NCI-H2227 (cell line): ENCODE measurements at regions not wholly inside any gene's neighbourhood (a gene's known extent, or its start where the extent isn't known, plus 50 kb on each side); places are given as distances from the start of the nearest gene placed in this dataset.

Experiments
- DNase-seq: peaks from one replicate; lab custom pipeline; 2025; ENCODE audit not compliant: unreplicated experiment; lab: John Stamatoyannopoulos, UW

GRCh38 chr14:104355101-104356019 is 217.0 kb downstream of the KIF26A start:
- DNase-seq = no peak

DNA sequence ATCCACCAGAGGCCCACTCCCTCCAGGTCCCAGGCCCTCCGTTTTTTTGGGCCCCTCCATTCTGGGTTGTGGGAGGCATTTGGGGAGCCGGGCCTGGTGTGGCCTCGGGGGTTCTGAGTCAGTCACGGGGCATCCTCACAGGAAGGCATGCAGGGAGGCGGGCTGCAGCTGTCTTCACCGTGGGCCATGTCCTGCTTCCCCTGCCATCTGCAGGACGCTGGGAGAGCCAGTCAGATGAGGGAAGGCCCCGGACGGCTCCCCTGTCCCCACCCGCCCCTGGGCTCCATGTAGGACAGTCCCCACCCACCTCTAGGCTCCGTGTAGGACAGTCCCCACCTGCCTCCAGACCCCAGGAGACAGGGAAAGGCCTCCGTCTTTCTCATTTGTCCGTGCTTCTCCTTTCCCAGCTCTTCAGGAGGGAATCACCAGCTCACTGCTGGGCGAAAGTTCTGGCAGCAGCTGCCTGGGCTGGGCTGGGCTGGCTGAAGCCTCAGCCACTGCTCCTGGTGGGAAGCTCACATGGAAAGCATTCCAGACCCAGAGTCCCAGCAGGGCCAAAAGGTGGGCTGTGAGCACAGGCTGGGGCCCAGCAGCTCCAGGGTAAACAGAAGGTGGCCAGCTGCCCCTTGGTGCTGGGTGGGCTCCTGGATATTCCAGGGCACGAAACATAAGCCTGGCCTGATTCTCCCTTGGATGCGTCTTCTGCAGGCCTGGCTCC is 217.8 kb downstream of the KIF26A start:
- no peak for DNase-seq

DNA sequence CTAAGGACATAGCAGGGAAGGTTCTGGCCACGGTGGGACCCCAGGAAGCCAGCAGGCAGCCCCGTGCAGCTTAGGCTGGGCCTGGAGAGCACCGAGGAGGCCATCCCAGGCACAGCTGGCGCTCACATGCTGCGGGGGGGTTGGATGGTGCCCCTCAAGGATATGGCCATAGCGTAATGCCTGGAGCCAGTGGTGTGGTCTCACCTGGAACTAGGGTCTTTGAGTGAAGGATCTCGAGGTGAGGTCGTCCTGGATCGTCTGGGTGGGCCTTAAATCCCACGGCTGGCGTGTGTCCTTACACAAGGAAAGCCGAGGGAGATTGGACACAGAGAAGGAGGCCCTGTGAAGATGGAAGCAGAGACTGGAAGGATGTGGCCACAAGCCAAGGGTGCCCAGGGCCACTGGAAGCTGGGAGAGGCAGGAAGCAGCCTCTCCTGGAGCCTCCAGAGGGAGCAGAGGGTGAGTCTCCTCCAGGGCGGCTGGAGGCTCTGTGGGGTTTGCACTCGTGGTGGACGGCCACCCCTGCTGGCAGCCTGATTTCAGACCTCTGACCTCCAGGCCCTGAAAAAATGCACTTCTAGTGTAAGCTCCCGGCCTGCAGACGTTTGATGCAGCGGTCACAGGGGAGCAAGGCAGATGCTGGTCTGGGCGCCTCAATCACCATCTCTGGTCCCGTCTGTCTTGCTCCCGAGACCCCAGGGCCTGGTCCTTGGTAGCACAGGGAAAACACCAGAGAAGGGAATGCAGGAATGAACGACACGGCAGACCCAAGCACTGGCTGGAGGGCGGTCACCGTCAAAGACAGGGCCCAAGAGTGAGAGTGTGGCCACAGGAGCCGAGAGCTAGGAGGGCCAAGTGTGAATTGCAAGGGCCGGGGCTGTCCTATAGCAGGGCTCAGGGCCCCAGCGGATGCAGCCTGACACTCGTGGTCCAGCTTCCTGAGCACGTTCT is 218.6 kb downstream of the KIF26A start:
- DNase-seq = no peak

DNA sequence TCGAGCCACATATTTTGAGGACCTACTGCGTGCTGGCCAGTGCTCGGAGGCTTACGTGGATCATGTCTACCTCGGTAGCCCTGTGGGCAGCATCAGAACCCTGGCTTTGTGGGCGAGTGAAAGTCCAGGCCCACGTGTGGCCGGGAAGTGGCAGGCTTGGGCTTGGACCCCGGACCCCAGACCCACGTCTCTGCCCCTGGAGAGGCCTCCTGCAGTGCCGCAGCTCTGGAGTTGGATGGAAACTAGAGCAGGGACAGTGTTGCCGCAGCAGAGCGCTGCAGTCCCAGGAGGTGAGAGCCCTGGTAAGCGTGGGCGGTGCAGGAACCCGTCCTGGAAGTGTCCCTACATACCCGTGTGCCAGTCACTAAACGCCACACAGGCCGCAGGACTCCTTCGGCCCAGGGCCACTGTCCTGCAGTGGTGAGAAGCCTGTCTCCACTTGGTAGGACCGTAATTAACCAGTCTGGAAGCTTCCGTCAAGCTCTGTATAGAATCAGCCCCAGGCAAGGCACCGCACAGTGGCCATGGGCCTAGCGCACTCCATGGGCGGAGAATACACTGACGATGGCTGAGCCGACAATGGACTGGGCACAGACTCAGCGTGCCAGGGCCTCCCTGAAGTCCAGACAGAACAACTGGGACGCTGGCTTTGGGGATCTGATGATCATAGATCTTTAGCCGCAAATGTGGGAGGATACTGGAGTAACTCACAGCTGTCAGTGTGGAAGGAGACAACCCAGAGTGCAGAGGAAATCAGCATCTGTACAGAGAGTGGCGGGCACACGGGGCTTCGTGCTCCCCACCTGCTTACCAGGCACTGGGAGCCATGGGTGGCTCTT is 219.5 kb downstream of the KIF26A start:
- DNase-seq = no peak

DNA sequence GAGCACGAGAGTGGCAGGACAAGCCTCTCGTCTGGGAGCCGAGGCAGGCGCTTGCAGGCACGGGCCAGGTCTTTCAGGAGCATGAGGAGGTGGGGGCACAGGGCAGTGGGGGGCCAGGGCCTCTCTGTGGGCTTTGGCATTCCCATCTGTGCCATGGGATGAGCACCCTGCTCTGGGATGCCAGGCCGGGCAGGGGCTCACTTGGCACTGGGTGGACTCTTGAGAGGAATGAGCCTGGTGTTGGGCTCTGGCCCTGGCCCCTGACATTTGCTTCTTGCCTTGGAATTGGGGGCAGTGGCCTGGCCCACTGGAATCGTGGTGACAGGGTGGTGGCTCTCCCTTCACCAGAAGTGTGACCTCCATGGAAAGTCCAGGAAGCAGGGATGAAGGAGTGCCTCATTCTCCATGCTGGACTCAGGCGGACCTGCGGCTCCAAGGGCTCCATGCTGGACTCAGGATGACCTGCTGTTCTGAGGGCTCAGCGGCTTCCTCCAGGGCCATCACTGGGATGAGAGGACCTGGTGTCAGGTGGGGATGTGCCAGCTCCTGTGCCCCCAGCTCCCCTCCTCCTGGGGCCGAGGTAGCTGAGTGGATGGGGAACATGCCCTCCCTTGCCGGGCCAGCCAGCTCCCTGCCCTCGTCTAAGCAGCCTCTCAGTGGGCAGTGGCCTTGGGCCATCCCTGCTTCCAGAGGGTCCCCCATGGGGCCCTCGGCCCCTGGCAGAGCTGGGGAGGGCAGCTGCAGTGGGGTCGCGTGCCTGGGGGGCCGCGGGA is 220.3 kb downstream of the KIF26A start:
- DNase-seq = no peak

- no peak for DNase-seq
Measured at GRCh38 chr14:104359301-104359968, 220.1 kb upstream of the C14orf180 start.

GRCh38 chr14:104359969-104360442 is 219.6 kb upstream of the C14orf180 start:
- DNase-seq = no peak

- DNase-seq = no peak
Measured at GRCh38 chr14:104360501-104360900, 219.1 kb upstream of the C14orf180 start.

GRCh38 chr14:104361101-104361591 is 218.4 kb upstream of the C14orf180 start:
- DNase-seq = no peak

DNA sequence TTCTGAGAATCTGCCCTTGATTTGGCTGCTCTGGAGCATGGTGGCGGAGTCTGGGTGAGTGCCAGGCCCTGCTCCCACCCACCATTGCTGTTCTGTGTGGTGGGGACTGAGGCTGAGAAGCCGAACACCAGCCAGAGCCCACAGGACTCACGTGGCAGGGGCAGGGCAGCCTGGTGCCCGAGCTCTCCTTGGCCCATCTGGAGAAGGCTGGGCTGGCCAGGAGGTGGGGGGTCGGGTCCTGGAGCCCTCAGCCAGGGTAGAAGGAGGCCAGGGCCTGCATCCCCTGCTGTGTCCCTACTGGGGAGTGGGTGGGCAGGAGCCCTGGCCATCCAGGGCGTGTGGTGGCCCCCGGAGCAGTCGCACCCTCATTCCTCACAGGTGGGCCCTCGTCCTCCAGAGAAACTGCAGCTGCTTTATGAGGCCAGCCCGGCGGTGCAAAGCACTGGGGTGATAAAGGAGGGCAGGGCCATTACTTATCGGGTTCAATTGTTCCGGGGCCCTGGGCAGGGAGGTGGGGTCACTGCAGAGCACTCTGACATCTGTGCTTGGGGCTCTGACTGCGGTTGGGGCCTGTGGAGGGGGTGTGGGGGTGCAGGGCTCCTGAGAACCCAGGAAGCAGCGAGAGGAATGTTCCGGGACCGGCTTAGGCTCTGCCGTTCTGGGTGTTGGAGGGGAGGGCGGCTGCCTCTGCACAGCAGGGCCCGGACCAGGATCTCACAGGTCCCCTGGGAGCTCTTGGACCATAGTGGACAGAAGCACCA is 217.5 kb upstream of the C14orf180 start:
- no peak for DNase-seq

- DNase-seq = no peak
Measured at GRCh38 chr14:104362761-104363605, 216.6 kb upstream of the C14orf180 start.

DNA sequence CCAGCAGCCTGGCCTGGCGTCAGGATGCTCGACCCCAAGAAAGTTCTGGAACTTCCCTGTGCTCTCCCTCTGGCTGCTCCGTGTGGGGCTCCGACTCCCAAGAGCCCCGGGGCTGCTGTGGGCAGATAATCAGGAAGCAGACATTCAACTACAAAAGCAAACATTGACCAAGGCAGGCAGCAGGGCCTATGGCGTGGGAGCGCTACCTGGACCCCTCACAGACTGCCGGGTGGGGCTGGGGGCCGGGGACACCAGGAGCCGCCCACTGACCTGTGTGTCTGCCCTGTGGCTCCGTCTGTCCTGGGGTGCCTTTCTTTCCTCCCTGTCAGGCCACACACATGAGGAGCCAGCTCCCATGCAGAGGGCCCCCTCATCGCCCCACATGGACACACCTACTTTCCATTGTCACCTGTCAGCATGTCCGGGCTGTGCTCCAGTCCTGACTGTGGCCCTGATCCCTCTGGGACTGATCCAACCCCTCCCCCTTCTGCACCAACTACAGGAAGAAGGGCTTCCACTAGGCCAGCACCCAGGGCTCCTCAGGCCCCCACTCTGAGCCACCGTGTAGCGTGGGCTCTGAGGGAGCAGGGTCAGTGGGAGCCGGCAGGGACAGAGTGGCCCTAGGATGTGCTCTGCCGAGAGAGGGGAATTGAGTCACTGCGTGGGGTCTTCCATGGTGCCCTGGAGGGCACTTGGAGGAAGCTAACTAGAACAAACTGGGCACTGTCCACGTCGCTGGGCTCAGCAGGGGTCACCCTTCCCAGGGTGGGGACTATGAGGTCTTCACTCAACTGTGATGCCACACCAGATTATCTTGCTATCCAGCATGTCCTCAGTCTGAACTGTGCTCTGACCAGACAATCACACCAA is 215.4 kb upstream of the C14orf180 start:
- no peak for DNase-seq

- DNase-seq = no peak
Measured at GRCh38 chr14:104364830-104365229, 214.7 kb upstream of the C14orf180 start.

DNA sequence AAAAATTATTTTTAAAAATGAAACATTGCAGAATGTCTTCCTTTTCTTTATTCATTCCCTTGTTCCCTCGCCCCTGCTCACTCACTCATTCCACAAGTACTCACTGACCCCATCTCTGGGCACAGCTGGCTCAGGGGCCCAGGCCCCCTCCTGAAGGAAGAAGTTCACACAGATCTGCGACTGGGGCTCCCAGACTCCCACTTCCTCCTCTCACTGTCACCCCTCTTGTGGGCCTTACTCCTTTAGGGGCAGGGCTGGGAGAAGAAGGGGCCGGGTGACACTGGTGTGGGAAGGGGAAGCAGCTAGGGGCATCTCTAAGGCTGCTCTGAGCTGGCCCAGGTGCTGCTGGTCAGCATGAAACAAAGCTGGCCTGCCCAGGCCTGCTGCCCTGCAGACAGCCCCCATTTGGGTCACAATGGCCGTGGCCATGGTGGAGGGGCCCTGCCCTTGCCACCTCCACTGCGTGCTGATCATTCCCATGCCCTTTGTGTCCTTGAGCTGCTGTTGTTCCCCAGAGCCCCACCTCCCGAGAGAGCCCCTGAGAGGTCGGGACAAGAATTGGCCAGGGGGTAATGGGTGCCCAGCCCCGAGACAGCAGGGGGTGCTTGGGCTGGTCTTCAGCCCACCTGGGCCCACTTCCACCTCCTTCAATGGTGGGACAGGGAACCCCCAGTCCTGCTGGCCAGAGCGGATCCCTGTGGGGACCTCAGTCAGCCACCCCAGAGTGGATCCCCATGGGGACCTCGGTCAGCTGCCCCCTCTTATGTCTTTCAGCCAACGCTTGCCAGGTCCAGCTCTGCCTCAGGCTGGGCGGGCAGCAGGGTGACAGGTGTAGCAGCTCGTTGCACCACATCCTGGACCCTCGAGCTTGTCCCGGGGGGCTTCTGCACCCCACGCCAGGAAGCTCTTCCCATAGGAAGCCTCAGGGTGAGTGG is 212.4 kb upstream of the C14orf180 start:
- no peak for DNase-seq
